Mammary epithelial cell (primary cell): ENCODE measurements at regions not wholly inside any gene's neighbourhood (a gene's known extent, or its start where the extent isn't known, plus 50 kb on each side); places are given as distances from the start of the nearest gene placed in this dataset.

ENCODE experiments used
- EZH2 ChIP-seq: IDR thresholded peaks from 2 replicates; pipeline ENCODE4 v1.6.1; 2012; ENCODE audit warnings: low read length, inconsistent platforms, borderline replicate concordance
- TF ChIP-seq, protein P1 (sequence below), 2 donors: IDR thresholded peaks in 1 of 2; conservative IDR thresholded peaks in 1 of 2; 2 replicates each; pipeline ENCODE4 v1.5.1; 2011 to 2012; ENCODE audit warnings: inconsistent platforms in 2 of 2, low read length in 2 of 2, mild to moderate bottlenecking in 2 of 2, control low read depth in 1 of 2, low read depth in 1 of 2; ENCODE audit not compliant: insufficient read depth in 1 of 2; ENCODE audit errors: extremely low read depth in 1 of 2

GRCh38 chr5:145574889-145575573 lies 260.1 kb downstream of the PRELID2 start:
- TF ChIP-seq, protein P1, sequence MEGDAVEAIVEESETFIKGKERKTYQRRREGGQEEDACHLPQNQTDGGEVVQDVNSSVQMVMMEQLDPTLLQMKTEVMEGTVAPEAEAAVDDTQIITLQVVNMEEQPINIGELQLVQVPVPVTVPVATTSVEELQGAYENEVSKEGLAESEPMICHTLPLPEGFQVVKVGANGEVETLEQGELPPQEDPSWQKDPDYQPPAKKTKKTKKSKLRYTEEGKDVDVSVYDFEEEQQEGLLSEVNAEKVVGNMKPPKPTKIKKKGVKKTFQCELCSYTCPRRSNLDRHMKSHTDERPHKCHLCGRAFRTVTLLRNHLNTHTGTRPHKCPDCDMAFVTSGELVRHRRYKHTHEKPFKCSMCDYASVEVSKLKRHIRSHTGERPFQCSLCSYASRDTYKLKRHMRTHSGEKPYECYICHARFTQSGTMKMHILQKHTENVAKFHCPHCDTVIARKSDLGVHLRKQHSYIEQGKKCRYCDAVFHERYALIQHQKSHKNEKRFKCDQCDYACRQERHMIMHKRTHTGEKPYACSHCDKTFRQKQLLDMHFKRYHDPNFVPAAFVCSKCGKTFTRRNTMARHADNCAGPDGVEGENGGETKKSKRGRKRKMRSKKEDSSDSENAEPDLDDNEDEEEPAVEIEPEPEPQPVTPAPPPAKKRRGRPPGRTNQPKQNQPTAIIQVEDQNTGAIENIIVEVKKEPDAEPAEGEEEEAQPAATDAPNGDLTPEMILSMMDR (conservative IDR thresholded peaks at IDR 0.05 in 1 of 2, IDR thresholded peaks at IDR 0.05 in 1 of 2; ENCODE audit: extremely low read depth in 1 of 2, insufficient read depth in 1 of 2, low read depth in 1 of 2, low read length in 2 of 2) = no peak
- TF ChIP-seq EZH2 = no peak
